Caco-2 (cell line): ENCODE measurements at regions not wholly inside any gene's neighbourhood (a gene's known extent, or its start where the extent isn't known, plus 50 kb on each side); places are given as distances from the start of the nearest gene placed in this dataset.

Experiments used
- BruUV-seq: library from RNA; stranded (reverse); fragments of 400-500 nt; replicated peaks from 2 replicates; lab custom pipeline; 2021; lab: Mats Ljungman, UMichigan
- CTCF ChIA-PET: fragments of 300-600 bp; sonication (Branson Sonifier 250); formaldehyde crosslinking; loops from one replicate; lab custom pipeline; 2022; ENCODE audit warnings: antibody characterized with exemption; lab: Charles Lee
- POLR2A ChIA-PET: fragments of 300-600 bp; sonication (Branson Sonifier 250); formaldehyde crosslinking; loops from one replicate; lab custom pipeline; 2022; ENCODE audit warnings: antibody characterized with exemption; lab: Charles Lee
- DNase-seq, 2 experiments: peaks; one replicate each; pipeline versions ENCODE4 v3.0.0 to v3.0.0-alpha.2; 2020 to 2022
- H3K27me3 ChIP-seq: replicated peaks from 2 replicates; pipeline ENCODE4 v1.6.0; 2011; ENCODE audit warnings: low read length; ENCODE audit not compliant: control insufficient read depth, insufficient read depth
- H3K36me3 ChIP-seq: 2 replicates; pipeline ENCODE4 v1.5.1; 2011; ENCODE audit warnings: low read length; ENCODE audit not compliant: control insufficient read depth, insufficient read depth
- H3K4me1 ChIP-seq: fragments of 250-450 bp; sonication (Bioruptor Pico); 2 replicates; pipeline ENCODE4 v1.5.1; 2020; ENCODE audit warnings: mild to moderate bottlenecking
- H3K4me3 ChIP-seq: 2 replicates; pipeline ENCODE4 v1.5.1; 2011; ENCODE audit warnings: low read depth, mild to moderate bottlenecking, control low read depth, low read length
- H3K9me3 ChIP-seq: fragments of 250-450 bp; sonication (Bioruptor Pico); 2 replicates; pipeline ENCODE4 v1.5.1; 2020; ENCODE audit warnings: mild to moderate bottlenecking, moderate library complexity
- H3K27ac Mint-ChIP-seq: one replicate; pipeline ENCODE4 v1.8.0; 2022; ENCODE audit warnings: mixed read lengths; ENCODE audit not compliant: unreplicated experiment
- H3K27me3 Mint-ChIP-seq: one replicate; pipeline ENCODE4 v1.8.0; 2022; ENCODE audit warnings: mixed read lengths; ENCODE audit not compliant: insufficient read depth, unreplicated experiment
- H3K36me3 Mint-ChIP-seq: one replicate; pipeline ENCODE4 v1.8.0; 2022; ENCODE audit warnings: mild to moderate bottlenecking, mixed read lengths; ENCODE audit not compliant: insufficient read depth, unreplicated experiment
- H3K4me1 Mint-ChIP-seq: one replicate; pipeline ENCODE4 v1.8.0; 2022; ENCODE audit warnings: low read depth, mixed read lengths; ENCODE audit not compliant: unreplicated experiment
- H3K4me3 Mint-ChIP-seq: one replicate; pipeline ENCODE4 v1.8.0; 2022; ENCODE audit warnings: mild to moderate bottlenecking, moderate library complexity, mixed read lengths; ENCODE audit not compliant: unreplicated experiment
- H3K9me3 Mint-ChIP-seq: one replicate; pipeline ENCODE4 v1.8.0; 2022; ENCODE audit warnings: mixed read lengths; ENCODE audit not compliant: unreplicated experiment
- intact Hi-C: fragments of 100-400 bp; cut with micrococcal nuclease; formaldehyde crosslinking; loops from one replicate; pipeline ENCODE4 v1.10.0; 2022; ENCODE audit not compliant: unreplicated experiment
- TF ChIP-seq, protein P1 (sequence below), 2 experiments: fragments of 200-600 bp in 1 of 2; IDR thresholded peaks; 1 replicate in 1 of 2; 2 replicates in 1 of 2; pipeline versions ENCODE4 v1.5.1 to v1.8.0; 2011 to 2022; ENCODE audit warnings: antibody characterized with exemption in 1 of 2, control low read depth in 1 of 2, inconsistent platforms in 1 of 2, low read depth in 1 of 2, low read length in 1 of 2, mild to moderate bottlenecking in 1 of 2, moderate library complexity in 1 of 2; ENCODE audit not compliant: insufficient read depth in 1 of 2, severe bottlenecking in 1 of 2, unreplicated experiment in 1 of 2

DNA sequence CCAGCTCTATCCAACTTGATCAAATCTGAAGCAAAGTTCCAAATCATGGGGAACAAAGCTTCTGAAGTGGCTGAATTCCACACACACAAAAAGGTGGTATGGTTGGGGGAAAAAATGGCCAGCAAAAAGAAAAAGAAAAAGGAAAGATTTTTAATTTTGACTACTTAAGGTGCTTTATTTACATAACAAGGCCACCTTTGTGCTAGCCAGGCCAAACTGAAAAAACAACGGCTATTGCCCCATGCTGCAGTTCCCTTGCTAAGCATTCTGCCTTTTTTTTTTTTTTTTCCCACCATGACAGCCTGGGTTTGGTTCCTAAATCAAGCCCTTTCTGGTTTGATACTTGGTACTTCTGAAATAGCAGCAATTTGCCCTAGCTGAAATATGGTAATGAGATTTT is 66.5 kb upstream of the DAZL start:
- ChIA-PET CTCF (no interaction called here), POLR2A (no interaction called here)
- H3K4me3 Mint-ChIP-seq, result no peak overlapping the region

DNA sequence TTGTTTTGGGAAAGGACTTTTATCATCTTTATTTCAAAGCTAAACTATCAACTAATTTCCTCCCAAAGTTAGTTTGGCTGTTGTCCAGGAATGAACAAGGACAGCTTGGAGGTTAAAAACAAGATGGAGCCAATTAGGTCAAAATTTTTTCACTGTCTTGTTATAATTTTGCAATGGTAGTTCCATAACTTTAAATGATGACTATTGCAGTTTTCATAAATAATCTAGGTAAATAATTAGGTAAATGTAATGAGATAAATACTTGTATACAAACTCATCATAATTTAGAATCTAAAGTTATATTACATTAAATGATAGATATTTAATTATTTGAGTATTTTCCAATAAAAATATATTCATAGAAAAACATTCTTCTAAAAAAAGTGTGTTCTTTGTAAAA is 68.3 kb upstream of the DAZL start:
- no peak overlapping the region for H3K27ac Mint-ChIP-seq
- no peaks in the 10 kb centered on the region for H3K4me1 ChIP-seq
- BruUV-seq, result no TSS peak
- CTCF ChIA-PET, result no interaction called here
- H3K4me3 Mint-ChIP-seq, result no peak overlapping the region
- peaks cover 5% of the 10 kb centered on the region for H3K27me3 Mint-ChIP-seq
- no peaks in the 10 kb centered on the region for H3K36me3 ChIP-seq
- DNase-seq, result no peak
- no peaks in the 10 kb centered on the region for H3K9me3 ChIP-seq
- H3K9me3 Mint-ChIP-seq, result no peaks in the 10 kb centered on the region
- intact Hi-C loops, result no loop called here
- no peak overlapping the region for H3K4me3 ChIP-seq
- H3K36me3 Mint-ChIP-seq, result no peaks in the 10 kb centered on the region
- no peaks in the 10 kb centered on the region for H3K4me1 Mint-ChIP-seq
- H3K27me3 ChIP-seq, result no peaks in the 10 kb centered on the region
- POLR2A ChIA-PET, result no interaction called here
- TF ChIP-seq, protein P1, sequence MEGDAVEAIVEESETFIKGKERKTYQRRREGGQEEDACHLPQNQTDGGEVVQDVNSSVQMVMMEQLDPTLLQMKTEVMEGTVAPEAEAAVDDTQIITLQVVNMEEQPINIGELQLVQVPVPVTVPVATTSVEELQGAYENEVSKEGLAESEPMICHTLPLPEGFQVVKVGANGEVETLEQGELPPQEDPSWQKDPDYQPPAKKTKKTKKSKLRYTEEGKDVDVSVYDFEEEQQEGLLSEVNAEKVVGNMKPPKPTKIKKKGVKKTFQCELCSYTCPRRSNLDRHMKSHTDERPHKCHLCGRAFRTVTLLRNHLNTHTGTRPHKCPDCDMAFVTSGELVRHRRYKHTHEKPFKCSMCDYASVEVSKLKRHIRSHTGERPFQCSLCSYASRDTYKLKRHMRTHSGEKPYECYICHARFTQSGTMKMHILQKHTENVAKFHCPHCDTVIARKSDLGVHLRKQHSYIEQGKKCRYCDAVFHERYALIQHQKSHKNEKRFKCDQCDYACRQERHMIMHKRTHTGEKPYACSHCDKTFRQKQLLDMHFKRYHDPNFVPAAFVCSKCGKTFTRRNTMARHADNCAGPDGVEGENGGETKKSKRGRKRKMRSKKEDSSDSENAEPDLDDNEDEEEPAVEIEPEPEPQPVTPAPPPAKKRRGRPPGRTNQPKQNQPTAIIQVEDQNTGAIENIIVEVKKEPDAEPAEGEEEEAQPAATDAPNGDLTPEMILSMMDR (IDR thresholded peaks at IDR 0.05; ENCODE audit: insufficient read depth in 1 of 2, low read depth in 1 of 2, low read length in 1 of 2, severe bottlenecking in 1 of 2, unreplicated experiment in 1 of 2), result no peak

More for the DNA sequence above, 66.5 kb upstream of the DAZL start:
- H3K4me3 ChIP-seq, result no peak overlapping the region
- Mint-ChIP-seq H3K36me3 (no peaks in the 10 kb centered on the region), H3K27ac (no peak overlapping the region), H3K4me1 (no peaks in the 10 kb centered on the region), H3K27me3 (peaks cover 3% of the 10 kb centered on the region), H3K9me3 (no peaks in the 10 kb centered on the region)
- intact Hi-C loops, result no loop called here
- TF ChIP-seq, protein P1 (IDR thresholded peaks at IDR 0.05; ENCODE audit: insufficient read depth in 1 of 2, low read depth in 1 of 2, low read length in 1 of 2, severe bottlenecking in 1 of 2, unreplicated experiment in 1 of 2), result no peak
- no TSS peak for BruUV-seq
- H3K9me3 ChIP-seq, result no peaks in the 10 kb centered on the region
- no peaks in the 10 kb centered on the region for H3K27me3 ChIP-seq
- no peaks in the 10 kb centered on the region for H3K4me1 ChIP-seq
- DNase-seq, result no peak
- H3K36me3 ChIP-seq, result no peaks in the 10 kb centered on the region

DNA sequence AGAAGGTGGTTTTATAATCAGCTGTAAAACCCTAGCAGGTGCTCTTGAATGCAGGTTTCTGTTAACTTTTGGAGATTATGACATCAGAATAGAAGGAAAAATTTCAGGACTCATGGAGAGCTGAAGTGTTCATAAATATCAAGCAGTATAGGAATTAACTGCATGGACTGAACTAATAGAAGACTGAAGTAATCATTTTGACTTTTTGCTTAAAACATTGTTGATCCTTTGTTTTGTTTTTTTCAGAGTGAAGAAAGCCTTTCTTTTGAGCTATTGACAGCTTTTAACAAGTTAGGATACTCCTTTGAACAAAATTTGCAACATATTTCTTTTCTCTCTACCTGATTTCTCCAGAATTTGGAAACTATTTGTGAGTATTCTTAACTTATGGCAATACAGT is 70.6 kb upstream of the DAZL start:
- Mint-ChIP-seq H3K9me3 (no peaks in the 10 kb centered on the region), H3K4me3 (no peak overlapping the region), H3K27ac (no peak overlapping the region), H3K27me3 (peaks cover 5% of the 10 kb centered on the region), H3K36me3 (no peaks in the 10 kb centered on the region), H3K4me1 (no peaks in the 10 kb centered on the region)
- DNase-seq, result no peak
- no peaks in the 10 kb centered on the region for H3K9me3 ChIP-seq
- BruUV-seq, result no TSS peak
- no peak overlapping the region for H3K4me3 ChIP-seq
- TF ChIP-seq, protein P1 (IDR thresholded peaks at IDR 0.05; ENCODE audit: insufficient read depth in 1 of 2, low read depth in 1 of 2, low read length in 1 of 2, severe bottlenecking in 1 of 2, unreplicated experiment in 1 of 2), result no peak
- H3K27me3 ChIP-seq, result no peaks in the 10 kb centered on the region
- no peaks in the 10 kb centered on the region for H3K4me1 ChIP-seq
- intact Hi-C loops, result no loop called here
- H3K36me3 ChIP-seq, result no peaks in the 10 kb centered on the region
- CTCF ChIA-PET, result no interaction called here
- POLR2A ChIA-PET, result no interaction called here
